Endothelial cell of umbilical vein (primary cell): ENCODE measurements at regions not wholly inside any gene's neighbourhood (a gene's known extent, or its start where the extent isn't known, plus 50 kb on each side); places are given as distances from the start of the nearest gene placed in this dataset.

Experiments used
- CTCF ChIP-seq, 2 donors: IDR thresholded peaks; 1 replicate in 1 of 2; 2 replicates in 1 of 2; pipeline ENCODE4 v1.5.1; 2011; ENCODE audit warnings: low read length in 2 of 2, mild to moderate bottlenecking in 2 of 2, moderate library complexity in 2 of 2, control low read depth in 1 of 2, inconsistent platforms in 1 of 2, low read depth in 1 of 2; ENCODE audit not compliant: insufficient read depth in 1 of 2; ENCODE audit errors: extremely low read depth in 1 of 2
- EZH2 ChIP-seq: IDR thresholded peaks from 2 replicates; pipeline ENCODE4 v1.6.1; 2012; ENCODE audit warnings: borderline replicate concordance, low read depth, mild to moderate bottlenecking, moderate library complexity, low read length, inconsistent platforms; ENCODE audit not compliant: severe bottlenecking
- JUN ChIP-seq: IDR thresholded peaks from 2 replicates; pipeline ENCODE4 v1.6.1; 2011; ENCODE audit warnings: borderline replicate concordance, low read depth; ENCODE audit not compliant: insufficient read length, insufficient read depth
- MAX ChIP-seq: IDR thresholded peaks from 2 replicates; pipeline ENCODE4 v1.6.1; 2011; ENCODE audit not compliant: insufficient read depth, insufficient read length
- POLR2A ChIP-seq: IDR thresholded peaks from 2 replicates; pipeline ENCODE4 v1.6.1; 2012; ENCODE audit warnings: low read depth, mild to moderate bottlenecking, control low read depth, low read length
- POLR2AphosphoS5 ChIP-seq: IDR thresholded peaks from 2 replicates; pipeline ENCODE4 v1.6.1; 2012; ENCODE audit warnings: low read depth, mild to moderate bottlenecking, control low read depth, low read length, moderate library complexity; ENCODE audit not compliant: insufficient read depth

GRCh38 chr1:8146257-8146855, 120.2 kb upstream of the ERRFI1 start:
- TF ChIP-seq CTCF (IDR thresholded peaks at IDR 0.05; ENCODE audit: extremely low read depth in 1 of 2, insufficient read depth in 1 of 2, low read depth in 1 of 2, low read length in 2 of 2) (no peak), POLR2A (no peak), EZH2 (no peak), POLR2AphosphoS5 (no peak), MAX (no peak), JUN (no peak)
